Loucy (cell line): ENCODE measurements at regions not wholly inside any gene's neighbourhood (a gene's known extent, or its start where the extent isn't known, plus 50 kb on each side); places are given as distances from the start of the nearest gene placed in this dataset.
A peak's percentile ranks its signal among the peaks of the same experiment; 100 is the strongest.

Experiments used
- H2AFZ ChIP-seq: fragments of 200-600 bp; sonication (generic); 2 replicates; pipeline ENCODE4 v1.6.0; 2016; ENCODE audit warnings: antibody characterized with exemption, mild to moderate bottlenecking, low read length, moderate library complexity
- H3F3A ChIP-seq: fragments of 200-600 bp; 2 replicates; pipeline ENCODE4 v1.6.0; 2016; ENCODE audit warnings: antibody characterized with exemption, low read depth, mild to moderate bottlenecking
- H3K27me3 ChIP-seq: fragments of 200-600 bp; sonication (generic); 2 replicates; pipeline ENCODE4 v1.6.1; 2014; ENCODE audit warnings: low read length, mild to moderate bottlenecking; ENCODE audit not compliant: insufficient read depth, poor library complexity, severe bottlenecking
- H3K36me3 ChIP-seq: fragments of 200-600 bp; sonication (generic); 2 replicates; pipeline ENCODE4 v1.6.1; 2016; ENCODE audit warnings: low read length; ENCODE audit not compliant: insufficient read depth
- H3K4me1 ChIP-seq: fragments of 200-600 bp; sonication (generic); 2 replicates; pipeline ENCODE4 v1.5.1; 2014; ENCODE audit warnings: low read length, mild to moderate bottlenecking; ENCODE audit not compliant: insufficient read depth, poor library complexity, severe bottlenecking
- H3K4me2 ChIP-seq: fragments of 200-600 bp; sonication (generic); 2 replicates; pipeline ENCODE4 v1.6.0; 2014; ENCODE audit warnings: antibody characterized with exemption, low read length, low read depth, mild to moderate bottlenecking; ENCODE audit not compliant: poor library complexity, severe bottlenecking
- H3K4me3 ChIP-seq: fragments of 200-600 bp; sonication (generic); 2 replicates; pipeline ENCODE4 v1.5.1; 2014; ENCODE audit warnings: low read length, mild to moderate bottlenecking, mixed read lengths; ENCODE audit not compliant: poor library complexity, severe bottlenecking
- H3K79me2 ChIP-seq: fragments of 200-600 bp; sonication (generic); 2 replicates; pipeline ENCODE4 v1.6.1; 2014; ENCODE audit warnings: low read length; ENCODE audit not compliant: insufficient read depth
- H3K9ac ChIP-seq: fragments of 200-600 bp; sonication (generic); 2 replicates; pipeline ENCODE4 v1.6.0; 2014; ENCODE audit warnings: mild to moderate bottlenecking, low read depth, low read length, moderate library complexity; ENCODE audit not compliant: poor library complexity, severe bottlenecking
- H3K9me2 ChIP-seq: fragments of 200-600 bp; sonication (generic); replicated peaks from 2 replicates; pipeline ENCODE4 v1.6.1; 2016; ENCODE audit warnings: low read depth, low read length, mixed read lengths
- H3K9me3 ChIP-seq: fragments of 200-600 bp; sonication (generic); 2 replicates; pipeline ENCODE4 v1.6.1; 2014; ENCODE audit warnings: mild to moderate bottlenecking, antibody characterized with exemption, low read length, low read depth; ENCODE audit not compliant: insufficient read depth
- H4K20me1 ChIP-seq: fragments of 200-600 bp; sonication (generic); 2 replicates; pipeline ENCODE4 v1.6.0; 2014; ENCODE audit warnings: antibody characterized with exemption, low read length, mild to moderate bottlenecking; ENCODE audit not compliant: insufficient read depth, poor library complexity, severe bottlenecking
- CTCF ChIP-seq: fragments of 200-600 bp; sonication (generic); conservative IDR thresholded peaks from 2 replicates; pipeline ENCODE4 v1.5.1; 2014; ENCODE audit warnings: mild to moderate bottlenecking, antibody characterized with exemption, low read length
- EZH2phosphoT487 ChIP-seq: fragments of 200-600 bp; IDR thresholded peaks from 2 replicates; pipeline ENCODE4 v1.6.1; 2018; ENCODE audit warnings: antibody characterized with exemption, mild to moderate bottlenecking, moderate library complexity, borderline replicate concordance

GRCh38 chr4:64166365-64166764 lies 242.9 kb downstream of the TECRL start:
- Histone ChIP-seq H3K9me3 (no peaks in the 10 kb centered on the region), H3K9ac (no peak overlapping the region), H3K9me2 (no peaks in the 10 kb centered on the region), H3K4me1 (no peaks in the 10 kb centered on the region), H2AFZ (no peak overlapping the region), H3K4me2 (no peak overlapping the region), H3K36me3 (no peaks in the 10 kb centered on the region), H3F3A (no peaks in the 10 kb centered on the region), H3K4me3 (no peak overlapping the region), H3K79me2 (no peaks in the 10 kb centered on the region), H3K27me3 (no peaks in the 10 kb centered on the region), H4K20me1 (no peaks in the 10 kb centered on the region)
- TF ChIP-seq EZH2phosphoT487 (no peak), CTCF (no peak)

- no peaks in the 10 kb centered on the region for H3K4me1 ChIP-seq
- H3K36me3 ChIP-seq: no peaks in the 10 kb centered on the region
- H4K20me1 ChIP-seq: no peaks in the 10 kb centered on the region
- TF ChIP-seq EZH2phosphoT487 (no peak), CTCF (peak; percentile 95)
- peak overlapping the region; percentile 94 for H2AFZ ChIP-seq
- no peaks in the 10 kb centered on the region for H3F3A ChIP-seq
- H3K27me3 ChIP-seq: no peaks in the 10 kb centered on the region
- H3K9me2 ChIP-seq: no peaks in the 10 kb centered on the region
- H3K4me3 ChIP-seq: peak overlapping the region; percentile 69
- H3K9ac ChIP-seq: peak overlapping the region; percentile 34
- peak overlapping the region; percentile 63 for H3K4me2 ChIP-seq
- no peaks in the 10 kb centered on the region for H3K9me3 ChIP-seq
- no peaks in the 10 kb centered on the region for H3K79me2 ChIP-seq
Measured at GRCh38 chr4:64158648-64159326, 250.5 kb downstream of the TECRL start.

- no peak overlapping the region for H3K4me3 ChIP-seq
- H3K4me2 ChIP-seq: no peak overlapping the region
- H3F3A ChIP-seq: no peaks in the 10 kb centered on the region
- H4K20me1 ChIP-seq: no peaks in the 10 kb centered on the region
- TF ChIP-seq CTCF (no peak), EZH2phosphoT487 (no peak)
- no peaks in the 10 kb centered on the region for H3K79me2 ChIP-seq
- no peaks in the 10 kb centered on the region for H3K9me2 ChIP-seq
- no peaks in the 10 kb centered on the region for H3K27me3 ChIP-seq
- H2AFZ ChIP-seq: peak overlapping the region; percentile 94; the same call in 1 of the 2 replicates
- H3K4me1 ChIP-seq: no peaks in the 10 kb centered on the region
- H3K9me3 ChIP-seq: no peaks in the 10 kb centered on the region
- no peaks in the 10 kb centered on the region for H3K36me3 ChIP-seq
- no peak overlapping the region for H3K9ac ChIP-seq
Measured at GRCh38 chr4:64157397-64157796, 251.9 kb downstream of the TECRL start.
